HFFc6 (cell line): ENCODE measurements at regions not wholly inside any gene's neighbourhood (a gene's known extent, or its start where the extent isn't known, plus 50 kb on each side); places are given as distances from the start of the nearest gene placed in this dataset.

Experiments used
- DNase-seq: peaks from one replicate; pipeline ENCODE4 v3.0.0-alpha.2; 2018
- H3K27ac Mint-ChIP-seq: 2 replicates; pipeline ENCODE4 v1.8.0; 2020; ENCODE audit warnings: mild to moderate bottlenecking, mixed read lengths
- H3K27me3 Mint-ChIP-seq: 2 replicates; pipeline ENCODE4 v1.8.0; 2021; ENCODE audit warnings: mild to moderate bottlenecking, moderate library complexity, mixed read lengths; ENCODE audit not compliant: insufficient read depth
- H3K36me3 Mint-ChIP-seq: 2 replicates; pipeline ENCODE4 v1.8.0; 2021; ENCODE audit warnings: low read depth, mixed read lengths
- H3K4me1 Mint-ChIP-seq: 2 replicates; pipeline ENCODE4 v1.8.0; 2020; ENCODE audit warnings: low read depth, mixed read lengths
- H3K4me3 Mint-ChIP-seq: 2 replicates; pipeline ENCODE4 v1.8.0; 2020; ENCODE audit warnings: mild to moderate bottlenecking, moderate library complexity, mixed read lengths
- H3K9me3 Mint-ChIP-seq: 2 replicates; pipeline ENCODE4 v1.8.0; 2020; ENCODE audit warnings: mild to moderate bottlenecking, mixed read lengths
- TF ChIP-seq, protein P1 (sequence below): fragments of 200-600 bp; sonication (generic); IDR thresholded peaks from 2 replicates; pipeline ENCODE4 v1.5.0; 2021; ENCODE audit warnings: antibody characterized with exemption, mild to moderate bottlenecking

DNA sequence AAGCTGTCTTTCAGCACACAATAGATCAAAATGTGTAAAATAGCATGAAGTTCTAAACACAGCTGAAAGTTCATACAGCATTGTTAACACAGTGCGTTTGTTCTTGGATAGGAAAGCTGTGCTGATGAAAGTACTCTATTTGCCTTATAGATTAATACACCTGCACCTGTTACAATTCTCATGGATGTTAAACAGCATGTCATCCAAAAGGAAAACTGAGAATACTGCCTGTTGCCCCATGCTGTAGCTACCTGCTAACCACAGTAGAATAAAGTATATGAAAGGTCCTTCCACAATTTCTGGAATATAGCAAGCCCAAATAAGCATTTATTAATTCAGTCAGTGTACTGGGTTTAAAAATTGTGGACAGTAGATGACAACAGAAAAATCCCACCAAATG lies 166.7 kb upstream of the DTNA start:
- no peak overlapping the region for H3K27ac Mint-ChIP-seq
- H3K36me3 Mint-ChIP-seq, result no peaks in the 10 kb centered on the region
- TF ChIP-seq, protein P1, sequence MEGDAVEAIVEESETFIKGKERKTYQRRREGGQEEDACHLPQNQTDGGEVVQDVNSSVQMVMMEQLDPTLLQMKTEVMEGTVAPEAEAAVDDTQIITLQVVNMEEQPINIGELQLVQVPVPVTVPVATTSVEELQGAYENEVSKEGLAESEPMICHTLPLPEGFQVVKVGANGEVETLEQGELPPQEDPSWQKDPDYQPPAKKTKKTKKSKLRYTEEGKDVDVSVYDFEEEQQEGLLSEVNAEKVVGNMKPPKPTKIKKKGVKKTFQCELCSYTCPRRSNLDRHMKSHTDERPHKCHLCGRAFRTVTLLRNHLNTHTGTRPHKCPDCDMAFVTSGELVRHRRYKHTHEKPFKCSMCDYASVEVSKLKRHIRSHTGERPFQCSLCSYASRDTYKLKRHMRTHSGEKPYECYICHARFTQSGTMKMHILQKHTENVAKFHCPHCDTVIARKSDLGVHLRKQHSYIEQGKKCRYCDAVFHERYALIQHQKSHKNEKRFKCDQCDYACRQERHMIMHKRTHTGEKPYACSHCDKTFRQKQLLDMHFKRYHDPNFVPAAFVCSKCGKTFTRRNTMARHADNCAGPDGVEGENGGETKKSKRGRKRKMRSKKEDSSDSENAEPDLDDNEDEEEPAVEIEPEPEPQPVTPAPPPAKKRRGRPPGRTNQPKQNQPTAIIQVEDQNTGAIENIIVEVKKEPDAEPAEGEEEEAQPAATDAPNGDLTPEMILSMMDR, result no peak
- no peak overlapping the region for H3K4me3 Mint-ChIP-seq
- peaks cover 9% of the 10 kb centered on the region for H3K9me3 Mint-ChIP-seq
- no peaks in the 10 kb centered on the region for H3K4me1 Mint-ChIP-seq
- no peaks in the 10 kb centered on the region for H3K27me3 Mint-ChIP-seq
- no peak for DNase-seq

- no peaks in the 10 kb centered on the region for H3K4me1 Mint-ChIP-seq
- H3K9me3 Mint-ChIP-seq, result peaks cover 13% of the 10 kb centered on the region
- no peaks in the 10 kb centered on the region for H3K27me3 Mint-ChIP-seq
- no peak for DNase-seq
- H3K36me3 Mint-ChIP-seq, result no peaks in the 10 kb centered on the region
- no peak overlapping the region for H3K4me3 Mint-ChIP-seq
- no peak overlapping the region for H3K27ac Mint-ChIP-seq
- TF ChIP-seq, protein P1, result no peak
Measured at GRCh38 chr18:34543945-34544344, 166.2 kb upstream of the DTNA start.

- no peak for DNase-seq
- H3K4me1 Mint-ChIP-seq, result no peaks in the 10 kb centered on the region
- TF ChIP-seq, protein P1, result no peak
- no peaks in the 10 kb centered on the region for H3K27me3 Mint-ChIP-seq
- no peak overlapping the region for H3K4me3 Mint-ChIP-seq
- H3K36me3 Mint-ChIP-seq, result no peaks in the 10 kb centered on the region
- H3K9me3 Mint-ChIP-seq, result peaks cover 13% of the 10 kb centered on the region
- no peak overlapping the region for H3K27ac Mint-ChIP-seq
Measured at GRCh38 chr18:34544930-34545329, 165.2 kb upstream of the DTNA start.

GRCh38 chr18:34548120-34548972 lies 161.8 kb upstream of the DTNA start:
- peaks cover 12% of the 10 kb centered on the region for H3K9me3 Mint-ChIP-seq
- H3K27me3 Mint-ChIP-seq, result no peaks in the 10 kb centered on the region

DNA sequence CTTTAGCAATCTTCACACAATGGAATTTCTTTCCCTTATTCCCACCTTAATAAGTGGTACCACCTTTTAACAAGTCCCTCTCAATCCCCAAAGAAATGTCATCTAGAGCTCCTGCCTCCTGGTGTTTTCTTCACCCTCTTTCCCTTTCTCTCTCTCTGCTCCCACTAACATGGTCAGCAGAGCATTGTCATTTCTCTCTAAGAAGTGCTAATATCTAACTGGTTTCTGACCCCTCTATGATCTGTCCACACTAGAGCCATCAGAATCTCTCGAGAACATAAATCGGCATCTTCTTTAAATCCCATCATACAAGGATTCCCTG lies 161.2 kb upstream of the DTNA start:
- no peaks in the 10 kb centered on the region for H3K27me3 Mint-ChIP-seq
- no peak overlapping the region for H3K27ac Mint-ChIP-seq
- TF ChIP-seq, protein P1, result no peak
- H3K36me3 Mint-ChIP-seq, result no peaks in the 10 kb centered on the region
- no peaks in the 10 kb centered on the region for H3K4me1 Mint-ChIP-seq
- peaks cover 12% of the 10 kb centered on the region for H3K9me3 Mint-ChIP-seq
- H3K4me3 Mint-ChIP-seq, result no peak overlapping the region
- no peak for DNase-seq

More at GRCh38 chr18:34548120-34548972, 161.8 kb upstream of the DTNA start:
- H3K4me1 Mint-ChIP-seq, result no peaks in the 10 kb centered on the region
- H3K27ac Mint-ChIP-seq, result no peak overlapping the region
- no peak for DNase-seq
- H3K4me3 Mint-ChIP-seq, result no peak overlapping the region
- no peaks in the 10 kb centered on the region for H3K36me3 Mint-ChIP-seq
- TF ChIP-seq, protein P1, result no peak
